Retina (tissue), 1 donor: ENCODE measurements at regions not wholly inside any gene's neighbourhood (a gene's known extent, or its start where the extent isn't known, plus 50 kb on each side); places are given as distances from the start of the nearest gene placed in this dataset.

Source experiments
- DNase-seq: peaks from one replicate; pipeline ENCODE4 v3.0.0-alpha.2; 2016

DNA sequence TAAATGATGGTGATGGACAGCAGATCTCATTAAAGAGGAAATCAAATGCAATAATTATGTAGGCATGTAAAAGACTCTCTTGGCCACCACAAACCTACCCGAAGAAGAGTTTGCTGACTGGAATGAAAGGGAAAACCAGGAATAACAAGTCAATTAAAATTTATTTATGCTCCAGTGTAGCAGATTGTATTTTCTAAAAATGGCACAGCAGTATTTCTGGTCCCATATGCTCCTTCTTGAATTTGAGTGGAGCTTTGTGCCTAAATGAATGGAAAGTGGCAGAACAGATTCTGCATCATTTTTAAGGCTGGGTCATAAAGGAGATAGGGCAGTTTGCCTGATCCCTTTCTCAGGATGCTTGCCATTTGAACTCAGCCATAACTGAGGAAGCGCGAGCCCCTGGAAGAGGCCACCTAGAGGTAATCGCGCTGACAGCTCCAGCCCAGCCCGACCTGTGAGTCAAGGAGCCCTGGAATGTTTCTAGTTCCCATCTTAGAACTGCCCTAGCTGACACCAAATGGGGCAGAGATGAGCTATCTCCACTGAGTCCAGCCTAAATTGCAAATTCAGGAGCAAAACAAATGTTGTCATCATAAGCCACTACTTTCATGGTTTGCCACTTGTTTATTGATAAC, 229.2 kb upstream of the TMTC1 start:
- DNase-seq = peak; percentile 18

GRCh38 chr12:30010071-30011052, 226.6 kb upstream of the TMTC1 start:
- DNase-seq = no peak

DNA sequence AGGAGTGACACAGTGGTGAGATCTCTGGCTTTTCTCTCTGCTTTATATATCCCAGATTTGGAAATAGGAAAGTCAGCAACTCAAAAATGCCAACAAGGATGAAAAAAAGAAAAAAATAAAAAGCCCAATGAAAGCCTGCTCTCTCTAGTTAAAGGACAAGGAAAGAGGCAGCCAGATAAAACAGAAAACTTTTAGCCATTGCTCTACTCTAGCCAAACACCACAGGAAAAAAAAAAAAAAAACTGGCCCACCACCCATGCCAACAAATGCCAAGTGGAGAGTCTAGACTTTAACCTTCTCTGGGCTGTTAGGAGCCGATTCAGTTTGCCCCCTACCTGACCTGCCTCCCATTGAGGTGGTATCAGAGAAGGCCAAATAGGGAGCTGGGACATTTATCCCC, 222.3 kb upstream of the TMTC1 start:
- no peak for DNase-seq

GRCh38 chr12:30003321-30003720, 219.6 kb upstream of the TMTC1 start:
- DNase-seq = no peak

- no peak for DNase-seq
Observed at GRCh38 chr12:30002677-30003076, 218.9 kb upstream of the TMTC1 start.

DNA sequence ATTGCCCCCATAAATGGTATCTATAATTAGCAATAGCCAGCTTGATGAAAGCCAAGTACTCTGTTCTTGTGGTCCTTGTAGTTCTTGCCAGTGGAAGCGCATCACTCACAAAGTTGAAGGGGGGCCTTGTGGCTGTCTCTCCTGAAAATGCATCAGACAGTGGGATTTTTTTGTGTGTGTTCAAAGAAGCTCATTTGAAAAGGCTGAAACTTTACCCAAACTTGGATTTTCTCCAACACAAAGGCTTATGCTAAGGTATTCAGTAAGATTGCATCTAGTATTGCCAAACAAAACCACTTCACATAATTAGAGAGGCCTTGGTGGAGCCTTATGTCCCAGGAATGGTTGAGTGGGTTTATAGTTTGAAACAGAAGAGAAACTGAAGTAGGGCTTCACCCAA, 216.7 kb upstream of the TMTC1 start:
- DNase-seq = no peak

DNA sequence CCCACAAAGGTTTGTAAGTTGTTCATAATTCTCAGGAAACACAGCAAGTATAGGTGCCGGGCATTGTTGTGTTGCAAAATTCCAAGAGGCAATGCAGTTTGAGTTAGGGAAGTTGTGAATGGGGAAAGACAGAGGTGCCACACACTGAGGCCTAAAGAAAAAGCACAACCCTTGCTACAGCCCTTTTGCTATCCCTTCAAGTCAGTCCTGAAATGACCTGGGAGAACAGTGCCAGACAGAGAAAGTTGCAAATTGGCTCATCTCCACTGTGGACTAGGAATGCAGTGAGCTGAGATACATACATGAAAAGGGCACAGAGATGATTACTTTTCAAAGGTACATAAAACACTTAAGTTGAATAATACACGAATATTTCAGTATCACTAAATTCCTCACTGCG, 213.3 kb upstream of the TMTC1 start:
- DNase-seq = no peak

DNA sequence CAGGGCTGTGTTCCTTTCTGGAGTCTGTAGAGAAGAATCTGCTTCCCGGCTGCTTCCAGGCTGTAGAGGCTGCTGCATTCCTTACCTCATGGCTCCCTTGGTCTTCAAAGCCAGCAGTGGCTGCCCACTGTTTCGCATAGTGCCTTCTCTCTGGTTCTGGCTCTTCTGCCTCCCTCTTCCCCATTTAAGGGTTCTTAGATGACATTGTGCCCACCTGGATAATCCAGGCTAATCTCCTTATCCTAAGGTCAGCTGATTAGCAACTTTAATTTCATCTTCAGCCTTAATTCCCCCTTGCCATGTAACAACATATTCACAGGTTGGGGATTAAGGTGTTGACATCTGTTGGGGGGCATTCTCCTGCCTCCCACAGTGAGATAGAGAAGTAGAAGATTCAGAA, 208.6 kb upstream of the TMTC1 start:
- no peak for DNase-seq

GRCh38 chr12:29991924-29992323, 208.2 kb upstream of the TMTC1 start:
- no peak for DNase-seq

- no peak for DNase-seq
Observed at GRCh38 chr12:29990971-29991370, 207.2 kb upstream of the TMTC1 start.

- DNase-seq = no peak
Observed at GRCh38 chr12:29983851-29984250, 200.1 kb upstream of the TMTC1 start.

DNA sequence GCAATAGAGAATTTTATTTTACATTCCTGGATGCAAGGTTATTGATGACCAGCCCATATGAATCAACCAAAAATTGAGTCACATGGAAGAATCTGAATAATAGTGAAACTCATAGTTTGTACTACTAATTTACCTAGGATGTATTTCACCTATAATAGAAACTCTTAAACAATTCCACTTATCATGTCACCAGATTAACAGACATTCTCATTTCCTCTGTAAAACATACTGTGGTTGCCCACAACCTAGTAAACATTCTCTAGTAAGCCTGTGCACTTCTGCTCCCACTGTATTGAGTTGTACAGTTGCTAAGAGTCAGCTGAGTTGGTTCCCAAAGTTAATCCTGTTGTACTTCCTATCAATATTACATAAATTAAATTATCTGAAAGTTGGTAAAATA, 196.6 kb upstream of the TMTC1 start:
- no peak for DNase-seq

DNA sequence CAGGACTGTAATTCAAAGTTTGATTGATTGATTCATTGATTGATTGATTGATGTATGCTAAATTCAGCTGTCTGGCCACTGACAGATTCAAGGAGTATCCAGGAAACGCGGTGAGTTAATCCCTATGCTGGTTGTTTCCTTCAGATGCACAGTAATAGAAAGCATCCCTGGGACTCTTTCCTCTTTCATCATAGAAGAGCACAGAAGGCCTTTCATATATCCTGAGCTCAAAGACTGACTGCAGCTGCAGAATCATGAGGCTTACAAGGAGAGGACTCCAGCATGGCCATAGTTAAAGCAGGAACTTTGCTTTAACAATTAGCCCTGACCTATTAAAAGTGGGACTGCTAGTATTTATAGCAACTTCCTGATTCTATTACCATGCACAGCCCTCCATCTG, 187.7 kb upstream of the TMTC1 start:
- peak; percentile 17 for DNase-seq

- no peak for DNase-seq
Observed at GRCh38 chr12:29970501-29970900, 186.8 kb upstream of the TMTC1 start.

GRCh38 chr12:29962276-29963035, 178.7 kb upstream of the TMTC1 start:
- DNase-seq = no peak

GRCh38 chr12:29961231-29961630, 177.5 kb upstream of the TMTC1 start:
- DNase-seq = peak; percentile 9

DNA sequence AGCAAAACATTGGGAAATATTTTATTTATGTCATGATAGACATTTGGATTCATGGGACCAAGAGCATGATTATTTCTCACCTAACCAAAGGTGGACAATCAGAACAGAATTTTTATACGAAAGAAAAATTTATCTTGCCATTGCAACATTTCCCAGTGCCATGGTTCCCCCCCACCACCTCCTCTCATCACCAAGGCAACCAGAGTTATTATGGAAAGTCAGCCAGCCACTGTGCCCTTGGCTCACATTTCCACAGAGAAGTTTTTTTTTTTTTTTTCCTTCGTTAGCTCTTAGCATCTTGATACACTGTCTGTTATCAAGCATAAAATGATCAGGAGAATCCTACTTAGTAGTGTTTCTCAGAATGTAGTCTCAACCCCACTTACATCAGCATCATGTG, 176.4 kb upstream of the TMTC1 start:
- peak; percentile 29 for DNase-seq

DNA sequence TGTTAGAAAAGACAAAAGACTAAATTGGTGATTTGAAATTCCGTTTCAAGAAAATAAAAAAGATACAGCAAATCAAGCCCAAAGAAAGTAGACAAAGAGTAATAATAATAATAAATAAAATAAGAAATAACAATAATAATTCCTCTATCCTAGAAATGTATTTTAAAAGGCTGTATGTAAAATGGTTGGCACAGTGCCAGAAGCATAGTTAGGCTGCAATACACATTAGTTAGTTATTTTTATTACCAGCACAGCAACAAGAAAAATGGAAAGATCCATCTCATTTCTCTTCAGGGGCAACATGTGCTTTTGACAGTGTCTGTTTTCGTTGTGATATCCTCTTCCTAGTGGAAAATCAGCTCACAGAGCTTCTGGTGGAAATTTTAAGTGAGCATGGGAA, 174.1 kb upstream of the TMTC1 start:
- no peak for DNase-seq

DNA sequence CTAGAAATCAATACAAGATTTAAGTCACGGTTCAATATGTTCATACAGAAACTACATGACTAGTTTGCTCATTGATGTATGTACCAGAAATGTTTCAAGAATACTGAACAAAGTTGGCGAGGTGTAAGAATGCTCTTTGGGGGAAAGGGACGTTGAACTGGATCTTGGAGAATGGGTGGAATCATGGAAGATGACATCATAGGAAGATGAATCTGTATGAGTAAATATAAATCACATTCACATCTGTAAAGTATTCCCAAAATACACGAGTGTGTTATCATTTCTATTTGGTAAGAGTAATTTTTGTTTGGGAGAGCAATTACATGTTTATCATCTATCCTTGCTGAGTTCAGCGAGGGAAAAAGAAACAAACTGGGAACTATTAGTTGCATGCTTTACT, 162.2 kb upstream of the TMTC1 start:
- no peak for DNase-seq

DNA sequence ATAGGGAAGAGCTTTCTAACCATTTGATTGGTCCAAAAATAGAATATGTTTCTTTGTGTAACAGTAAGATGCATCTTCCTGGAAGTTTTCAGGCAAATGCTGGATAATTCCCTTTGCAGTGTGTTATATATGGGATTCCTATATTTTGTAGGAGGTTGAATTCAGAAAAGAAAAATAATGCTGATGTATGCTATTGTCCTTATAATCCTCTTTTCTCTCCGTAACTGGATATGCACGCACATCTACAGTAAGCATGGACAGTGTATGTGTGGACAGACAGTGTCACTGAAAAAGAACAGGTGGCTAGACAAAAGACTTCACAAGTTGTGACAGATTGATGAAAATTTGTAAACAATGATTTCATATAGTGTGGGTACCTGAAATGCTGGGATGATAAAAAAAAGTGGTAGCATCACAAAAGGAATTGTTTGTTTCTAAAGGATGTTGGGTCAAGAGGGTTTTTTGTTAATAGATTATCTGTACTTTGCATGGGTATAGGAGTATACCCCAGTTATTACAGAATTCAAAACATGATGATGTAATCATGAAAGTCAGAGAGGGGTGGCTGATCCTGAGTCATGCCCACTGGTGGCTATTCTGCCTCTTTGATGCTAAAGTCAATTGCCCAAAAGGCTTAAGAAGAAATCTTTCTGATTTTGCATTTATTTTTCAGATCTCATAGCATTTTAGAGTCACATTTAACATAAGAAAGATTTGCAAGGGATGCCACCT, 160.7 kb upstream of the TMTC1 start:
- DNase-seq = no peak

GRCh38 chr12:29943683-29944082, 159.9 kb upstream of the TMTC1 start:
- DNase-seq = no peak

GRCh38 chr12:29940811-29941210, 157.1 kb upstream of the TMTC1 start:
- DNase-seq = no peak

DNA sequence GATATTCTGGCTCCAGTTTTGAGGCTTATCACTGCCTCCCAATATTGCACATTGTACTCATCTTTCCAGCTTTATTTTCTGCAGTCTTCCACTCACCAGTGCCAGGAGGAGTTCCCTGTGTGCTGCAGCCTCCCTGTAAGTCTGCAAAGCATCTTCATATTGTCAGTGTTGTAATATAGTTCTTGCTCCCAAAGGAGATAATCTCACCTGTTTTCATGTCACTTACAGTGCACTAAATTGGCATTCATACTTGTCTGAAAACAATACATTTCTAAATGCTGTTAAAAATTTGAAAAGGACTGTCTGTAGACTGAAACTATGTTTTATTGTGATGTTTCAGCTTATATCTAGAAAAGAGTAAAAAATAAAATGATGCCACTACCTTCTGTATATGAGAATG, 146.8 kb upstream of the TMTC1 start:
- DNase-seq = no peak
